KMS-11 (cell line): ENCODE measurements at regions not wholly inside any gene's neighbourhood (a gene's known extent, or its start where the extent isn't known, plus 50 kb on each side); places are given as distances from the start of the nearest gene placed in this dataset.

Experiments used
- H2AFZ ChIP-seq: fragments of 200-600 bp; sonication (generic); 2 replicates; pipeline ENCODE4 v1.6.1; 2016; ENCODE audit warnings: antibody characterized with exemption, mixed run types, low read depth
- H3K27ac ChIP-seq: fragments of 200-600 bp; sonication (generic); 2 replicates; pipeline ENCODE4 v1.6.1; 2016; ENCODE audit warnings: mild to moderate bottlenecking, mixed run types
- H3K27me3 ChIP-seq: fragments of 200-600 bp; sonication (generic); 2 replicates; pipeline ENCODE4 v1.6.1; 2017; ENCODE audit warnings: mild to moderate bottlenecking, low read depth, mixed run types, moderate library complexity; ENCODE audit not compliant: insufficient read depth
- H3K36me3 ChIP-seq: fragments of 200-600 bp; sonication (generic); 2 replicates; pipeline ENCODE4 v1.6.1; 2017; ENCODE audit warnings: mild to moderate bottlenecking, mixed run types; ENCODE audit not compliant: insufficient read depth
- H3K4me1 ChIP-seq: fragments of 200-600 bp; sonication (generic); 2 replicates; pipeline ENCODE4 v1.6.1; 2016; ENCODE audit warnings: mild to moderate bottlenecking, low read depth, mixed run types; ENCODE audit not compliant: poor library complexity, severe bottlenecking
- H3K4me2 ChIP-seq: fragments of 200-600 bp; sonication (generic); 2 replicates; pipeline ENCODE4 v1.7.0; 2016; ENCODE audit warnings: mild to moderate bottlenecking, mixed run types
- H3K4me3 ChIP-seq: fragments of 200-600 bp; sonication (generic); IDR thresholded peaks from 2 replicates; pipeline ENCODE4 v1.6.1; 2017; ENCODE audit warnings: low read depth, low read length, mixed read lengths; ENCODE audit not compliant: insufficient read depth
- H3K79me2 ChIP-seq: fragments of 200-600 bp; sonication (generic); 2 replicates; pipeline ENCODE4 v1.6.1; 2016; ENCODE audit warnings: low read depth, mixed run types; ENCODE audit not compliant: insufficient read depth
- H3K9ac ChIP-seq: fragments of 200-600 bp; sonication (generic); 2 replicates; pipeline ENCODE4 v1.6.1; 2016; ENCODE audit warnings: mild to moderate bottlenecking, mixed run types
- H4K20me1 ChIP-seq: fragments of 200-600 bp; sonication (generic); 2 replicates; pipeline ENCODE4 v1.6.1; 2016; ENCODE audit warnings: mild to moderate bottlenecking, mixed run types; ENCODE audit not compliant: insufficient read depth
- TF ChIP-seq, protein P1 (sequence below): fragments of 200-600 bp; sonication (generic); conservative IDR thresholded peaks from 2 replicates; pipeline ENCODE4 v1.6.1; 2017; ENCODE audit warnings: low read depth, mild to moderate bottlenecking, antibody characterized with exemption, low read length, moderate library complexity, mixed read lengths

DNA sequence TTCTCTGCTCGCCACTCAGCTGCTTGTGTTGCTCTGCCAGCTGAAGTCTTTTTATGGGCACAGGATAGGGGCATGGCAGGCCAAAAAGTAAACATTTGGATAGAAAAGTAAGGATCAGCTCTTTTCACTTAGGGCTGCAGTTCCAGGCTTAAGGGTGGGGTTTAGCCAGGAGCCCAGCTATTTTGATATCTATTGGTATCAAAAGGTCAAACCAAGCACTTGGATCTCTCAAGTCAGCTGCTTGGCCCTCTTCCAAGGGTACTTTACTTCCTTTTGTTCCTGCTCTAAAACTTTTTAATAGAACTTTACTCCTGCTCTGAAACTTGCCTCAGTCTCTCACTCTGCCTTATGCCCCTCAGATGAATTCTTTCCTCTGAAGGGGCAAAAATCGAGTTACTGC is 55.7 kb upstream of the ABCC4 start:
- Histone ChIP-seq H3K27me3 (no peaks in the 10 kb centered on the region), H4K20me1 (no peaks in the 10 kb centered on the region)
- TF ChIP-seq, protein P1, sequence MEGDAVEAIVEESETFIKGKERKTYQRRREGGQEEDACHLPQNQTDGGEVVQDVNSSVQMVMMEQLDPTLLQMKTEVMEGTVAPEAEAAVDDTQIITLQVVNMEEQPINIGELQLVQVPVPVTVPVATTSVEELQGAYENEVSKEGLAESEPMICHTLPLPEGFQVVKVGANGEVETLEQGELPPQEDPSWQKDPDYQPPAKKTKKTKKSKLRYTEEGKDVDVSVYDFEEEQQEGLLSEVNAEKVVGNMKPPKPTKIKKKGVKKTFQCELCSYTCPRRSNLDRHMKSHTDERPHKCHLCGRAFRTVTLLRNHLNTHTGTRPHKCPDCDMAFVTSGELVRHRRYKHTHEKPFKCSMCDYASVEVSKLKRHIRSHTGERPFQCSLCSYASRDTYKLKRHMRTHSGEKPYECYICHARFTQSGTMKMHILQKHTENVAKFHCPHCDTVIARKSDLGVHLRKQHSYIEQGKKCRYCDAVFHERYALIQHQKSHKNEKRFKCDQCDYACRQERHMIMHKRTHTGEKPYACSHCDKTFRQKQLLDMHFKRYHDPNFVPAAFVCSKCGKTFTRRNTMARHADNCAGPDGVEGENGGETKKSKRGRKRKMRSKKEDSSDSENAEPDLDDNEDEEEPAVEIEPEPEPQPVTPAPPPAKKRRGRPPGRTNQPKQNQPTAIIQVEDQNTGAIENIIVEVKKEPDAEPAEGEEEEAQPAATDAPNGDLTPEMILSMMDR: no peak

DNA sequence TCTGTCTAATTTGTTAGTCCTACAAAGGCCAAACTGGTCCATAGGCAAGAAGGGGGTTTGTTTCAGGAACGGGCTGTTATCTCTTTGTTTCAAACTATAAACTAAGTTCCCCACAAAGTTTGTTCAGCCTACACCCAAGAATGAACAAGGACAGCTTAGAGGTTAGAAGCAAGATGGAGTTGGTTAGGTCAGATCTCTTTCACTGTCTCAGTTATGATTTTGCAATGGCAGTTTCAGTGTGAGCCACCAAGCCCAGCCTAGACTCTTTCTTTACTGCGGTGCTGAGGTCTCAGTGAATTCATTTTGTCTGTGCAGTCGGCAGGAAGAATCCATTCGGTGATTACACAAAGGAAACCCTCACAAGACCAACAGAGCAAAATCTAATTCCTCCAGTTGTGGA is 56.6 kb upstream of the ABCC4 start:
- Histone ChIP-seq H3K9ac (no peak overlapping the region), H2AFZ (no peak overlapping the region), H3K27me3 (no peaks in the 10 kb centered on the region)

More for the DNA sequence above, 55.7 kb upstream of the ABCC4 start:
- Histone ChIP-seq H3K79me2 (no peaks in the 10 kb centered on the region), H3K27ac (no peak overlapping the region), H3K36me3 (no peaks in the 10 kb centered on the region), H3K4me1 (no peaks in the 10 kb centered on the region), H2AFZ (no peak overlapping the region), H3K4me3 (no peak overlapping the region), H3K4me2 (no peak overlapping the region), H3K9ac (no peak overlapping the region)

DNA sequence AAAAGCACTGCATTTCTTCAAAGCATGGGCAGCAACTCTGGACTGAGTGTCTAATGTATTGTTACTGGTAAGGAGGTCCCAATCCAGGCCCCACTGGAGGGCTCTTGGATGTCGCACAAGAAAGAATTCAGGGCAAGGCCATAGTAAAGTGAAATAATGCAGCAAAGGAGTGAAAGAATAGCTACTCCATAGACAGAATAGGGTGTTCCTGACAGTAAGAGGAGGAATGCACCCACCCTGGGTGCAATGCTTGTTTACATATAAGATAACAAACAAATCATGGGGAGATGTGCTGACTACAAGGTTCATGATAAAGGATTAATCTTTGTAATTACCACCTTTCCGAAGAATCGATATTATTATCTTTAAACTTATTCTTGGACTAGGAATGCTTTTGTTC is 58.8 kb upstream of the ABCC4 start:
- TF ChIP-seq, protein P1: no peak
- no peak overlapping the region for H3K27ac ChIP-seq
- H4K20me1 ChIP-seq: no peaks in the 10 kb centered on the region
- H3K9ac ChIP-seq: no peak overlapping the region
- no peaks in the 10 kb centered on the region for H3K79me2 ChIP-seq
- no peaks in the 10 kb centered on the region for H3K4me1 ChIP-seq
- no peaks in the 10 kb centered on the region for H3K27me3 ChIP-seq
- no peak overlapping the region for H2AFZ ChIP-seq
- H3K4me2 ChIP-seq: no peak overlapping the region
- H3K4me3 ChIP-seq: no peak overlapping the region
- H3K36me3 ChIP-seq: no peaks in the 10 kb centered on the region

More for the DNA sequence above, 56.6 kb upstream of the ABCC4 start:
- H4K20me1 ChIP-seq: no peaks in the 10 kb centered on the region
- no peaks in the 10 kb centered on the region for H3K4me1 ChIP-seq
- H3K36me3 ChIP-seq: no peaks in the 10 kb centered on the region
- H3K79me2 ChIP-seq: no peaks in the 10 kb centered on the region
- TF ChIP-seq, protein P1: no peak
- no peak overlapping the region for H3K4me3 ChIP-seq
- no peak overlapping the region for H3K4me2 ChIP-seq
- no peak overlapping the region for H3K27ac ChIP-seq

DNA sequence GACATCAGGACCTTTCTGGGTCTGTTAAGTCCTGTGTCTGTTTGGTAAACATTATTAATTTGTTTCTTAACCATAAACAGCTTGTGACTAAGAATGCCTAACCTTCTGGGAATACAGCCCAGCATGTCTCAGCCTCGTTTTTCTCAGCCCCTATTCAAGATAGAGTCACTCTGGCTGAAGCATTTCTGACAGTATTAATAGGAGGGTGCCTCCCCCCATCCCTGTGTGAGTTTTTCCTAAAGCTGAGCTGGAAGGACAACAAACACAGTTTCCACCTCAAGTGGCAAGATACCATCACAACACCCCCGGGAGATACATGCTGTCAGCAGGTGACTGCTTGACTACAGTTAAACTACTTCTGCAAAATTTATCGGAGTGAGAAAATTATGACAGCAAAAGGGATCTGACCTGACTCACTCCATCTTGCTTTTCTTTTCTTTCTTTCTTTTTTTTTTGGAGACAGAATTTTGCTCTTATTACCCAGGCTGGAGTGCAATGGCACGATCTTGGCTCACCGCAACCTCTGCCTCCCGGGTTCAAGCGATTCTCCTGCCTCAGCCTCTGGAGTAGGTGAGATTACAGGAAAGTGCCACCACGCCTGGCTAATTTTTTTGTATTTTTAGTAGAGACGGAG is 59.3 kb upstream of the ABCC4 start:
- TF ChIP-seq, protein P1: no peak
- no peak overlapping the region for H3K9ac ChIP-seq
- no peak overlapping the region for H2AFZ ChIP-seq
- H3K79me2 ChIP-seq: no peaks in the 10 kb centered on the region
- H3K4me2 ChIP-seq: no peak overlapping the region
- no peaks in the 10 kb centered on the region for H4K20me1 ChIP-seq
- no peaks in the 10 kb centered on the region for H3K4me1 ChIP-seq
- no peaks in the 10 kb centered on the region for H3K27me3 ChIP-seq
- H3K4me3 ChIP-seq: no peak overlapping the region
- H3K27ac ChIP-seq: no peak overlapping the region
- H3K36me3 ChIP-seq: no peaks in the 10 kb centered on the region
